H4 (cell line): ENCODE measurements at regions not wholly inside any gene's neighbourhood (a gene's known extent, or its start where the extent isn't known, plus 50 kb on each side); places are given as distances from the start of the nearest gene placed in this dataset.

Experiments
- DNase-seq: peaks from one replicate; pipeline ENCODE4 v3.0.0-alpha.2; 2015; ENCODE audit warnings: low spot score

DNA sequence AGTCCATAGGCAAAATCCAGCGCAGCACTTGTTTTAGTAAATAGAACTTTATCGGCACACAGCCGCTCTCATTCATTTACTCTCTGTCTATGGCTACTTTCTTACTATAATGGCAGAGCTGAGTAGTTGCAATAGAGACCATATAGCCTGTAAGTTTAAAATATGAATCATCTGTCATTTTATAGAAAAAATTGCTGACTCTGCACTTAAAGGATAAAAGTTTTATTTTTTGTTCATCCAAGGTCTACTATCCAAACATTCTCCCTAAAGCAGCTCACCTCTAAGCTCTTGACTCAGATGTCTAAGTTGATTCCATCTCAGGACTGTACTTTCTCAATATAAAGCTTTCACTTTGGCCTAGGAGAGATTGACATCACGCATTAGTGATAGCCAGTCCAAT is 825.7 kb downstream of the OLFM4 start:
- DNase-seq, result no peak

- DNase-seq, result no peak
Observed at GRCh38 chr13:53856573-53857195, 828.1 kb downstream of the OLFM4 start.

- no peak for DNase-seq
Observed at GRCh38 chr13:53863520-53863919, 834.9 kb downstream of the OLFM4 start.

GRCh38 chr13:53873558-53873957 is 844.9 kb downstream of the OLFM4 start:
- no peak for DNase-seq

DNA sequence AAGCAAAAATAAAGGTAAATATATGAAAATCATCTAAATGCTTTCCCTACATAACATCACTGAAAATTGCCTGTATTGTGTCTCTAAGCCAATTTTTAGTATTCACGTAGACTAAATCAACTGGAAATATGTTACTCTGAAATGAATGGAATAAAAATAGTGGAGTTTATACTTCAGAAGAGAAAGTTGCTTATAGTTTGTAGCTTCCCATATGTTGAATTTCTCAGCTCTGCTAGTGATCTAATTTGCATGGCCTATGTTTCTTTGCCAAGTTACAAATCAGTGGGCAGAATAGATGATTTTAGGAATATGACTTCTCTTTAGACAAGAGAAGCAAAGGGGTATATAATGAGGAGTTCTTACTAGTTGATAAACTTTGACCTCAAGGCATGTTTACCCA is 850.2 kb downstream of the OLFM4 start:
- DNase-seq, result no peak

DNA sequence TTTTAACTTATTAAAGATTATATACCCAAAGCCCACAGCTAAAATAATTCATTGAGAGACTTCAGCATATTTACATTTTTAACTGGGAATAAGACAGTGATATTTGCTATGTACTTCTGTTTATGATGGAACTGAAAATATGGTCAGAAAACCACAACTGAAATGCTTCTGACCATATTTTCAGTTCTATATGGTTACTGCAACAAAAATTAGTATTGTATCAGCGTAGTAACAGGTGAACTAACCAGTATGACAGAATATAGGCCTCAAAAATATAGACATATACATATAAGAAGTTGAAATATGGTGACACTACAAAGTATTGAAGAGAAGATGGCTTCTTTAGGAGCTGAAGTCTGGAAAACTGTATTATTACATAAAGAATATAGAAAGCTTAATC is 857.4 kb downstream of the OLFM4 start:
- no peak for DNase-seq

DNA sequence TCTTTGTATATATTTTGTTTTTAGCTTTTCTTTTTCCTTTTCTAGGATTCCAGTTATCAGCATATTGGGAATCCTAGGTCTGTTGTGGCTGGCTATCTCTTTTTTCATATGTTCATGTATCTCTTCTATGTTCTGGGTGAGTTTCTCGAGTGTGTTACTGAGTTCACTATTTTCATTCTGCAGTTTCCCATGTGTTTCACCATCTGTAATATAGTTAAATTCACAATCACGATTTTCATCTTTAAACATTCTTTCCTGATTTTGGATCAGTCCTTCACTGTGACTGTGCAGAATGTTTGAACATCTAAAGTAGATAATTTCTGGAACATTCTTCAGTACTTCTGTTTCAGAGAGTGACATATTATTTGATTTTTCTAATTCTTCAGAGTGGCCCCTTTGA is 862.1 kb downstream of the OLFM4 start:
- no peak for DNase-seq

DNA sequence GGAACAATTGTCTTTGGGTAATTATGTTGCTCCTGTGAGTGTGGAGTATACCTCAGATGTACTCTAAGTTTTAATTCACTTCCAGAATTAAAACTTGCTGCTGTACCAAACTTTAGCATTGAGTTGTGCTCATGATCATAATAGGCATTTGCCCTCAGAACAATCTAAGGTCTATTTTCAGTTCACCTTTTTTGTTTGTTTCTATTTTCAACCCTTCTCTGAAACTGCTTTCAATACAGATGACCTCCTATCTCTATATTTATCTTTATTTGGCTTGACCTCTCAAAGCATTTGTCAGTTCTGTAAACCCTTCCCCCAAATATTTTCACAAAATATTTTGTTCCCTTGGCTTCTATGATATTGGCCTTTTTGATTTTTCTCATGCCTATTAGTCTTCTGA is 873.0 kb downstream of the OLFM4 start:
- DNase-seq, result no peak

DNA sequence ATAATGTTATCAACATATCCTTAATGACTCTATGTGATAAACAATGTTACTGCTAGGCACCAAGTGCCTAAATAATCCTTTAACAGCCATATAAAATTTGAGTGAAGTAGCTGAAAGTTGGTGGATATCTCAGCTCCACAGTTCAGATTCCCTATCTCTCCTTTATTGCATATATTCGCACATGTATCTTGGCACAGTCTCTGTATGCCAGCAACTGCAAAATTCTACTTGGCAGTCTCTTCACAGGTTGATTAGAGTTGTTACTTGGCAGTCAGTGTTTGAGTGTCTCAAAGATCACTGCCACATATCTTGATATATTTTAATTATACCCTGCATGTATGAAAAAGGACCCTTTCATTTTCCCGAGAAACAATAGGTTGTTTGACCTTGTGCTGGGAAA is 879.3 kb downstream of the OLFM4 start:
- DNase-seq, result no peak

DNA sequence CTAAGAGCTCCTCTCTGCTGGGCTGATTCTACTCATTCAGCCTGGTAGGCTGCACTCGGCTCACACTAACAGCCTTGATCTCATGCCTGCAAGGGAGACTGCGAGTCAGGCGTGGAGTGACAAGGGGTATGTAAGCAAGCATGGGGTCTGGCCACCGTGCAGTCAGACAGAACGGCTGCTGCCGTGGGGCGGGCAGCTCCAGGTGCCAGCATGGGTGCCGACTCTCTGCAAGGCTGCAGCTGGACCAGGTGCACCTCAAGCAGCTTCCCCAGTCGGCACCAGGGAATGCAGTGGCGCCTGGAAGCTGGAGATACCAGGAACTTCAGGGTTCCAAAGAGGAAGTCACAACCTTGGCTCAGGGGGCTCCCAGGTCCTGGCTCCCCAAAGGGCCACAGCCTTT is 892.3 kb downstream of the OLFM4 start:
- DNase-seq, result no peak

DNA sequence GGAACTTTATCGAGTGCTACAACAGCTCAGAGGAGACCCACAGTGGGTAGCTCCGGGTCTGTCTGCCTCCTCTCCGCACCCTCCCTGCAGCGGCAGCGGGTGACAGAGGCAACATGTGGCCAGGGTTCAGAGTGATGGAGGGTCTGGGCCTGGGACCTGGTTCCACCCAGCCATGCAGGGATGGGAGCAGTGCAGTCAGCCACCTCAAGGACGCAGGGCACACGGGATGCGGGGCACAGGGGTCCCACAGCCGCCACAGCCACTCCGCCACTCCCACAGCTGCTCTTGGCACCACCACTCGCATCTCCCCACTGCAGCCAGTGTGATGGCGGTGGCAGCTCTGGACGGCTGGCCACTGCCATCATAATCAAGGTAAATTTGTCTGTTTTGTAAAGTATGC is 892.9 kb downstream of the OLFM4 start:
- no peak for DNase-seq

- no peak for DNase-seq
Observed at GRCh38 chr13:53941588-53942190, 913.1 kb downstream of the OLFM4 start.

DNA sequence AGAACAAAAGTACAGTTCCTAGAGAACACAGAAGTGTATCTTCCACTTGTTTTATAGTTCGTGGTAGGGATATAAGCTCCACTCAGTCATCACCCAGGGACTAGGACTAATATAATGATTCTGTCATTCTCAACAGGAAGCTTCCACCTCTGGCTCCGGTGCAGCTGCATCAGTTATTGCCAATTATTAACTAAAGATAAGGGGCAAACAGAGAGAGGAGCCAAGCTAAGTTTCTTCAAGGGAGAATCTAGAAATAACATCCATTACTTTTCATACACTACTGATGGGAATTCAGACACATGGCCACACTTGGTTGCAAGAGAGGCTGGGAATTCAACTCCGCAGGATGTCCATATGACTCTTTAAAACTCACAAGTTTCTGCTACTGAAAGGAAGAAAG is 917.9 kb downstream of the OLFM4 start:
- no peak for DNase-seq

DNA sequence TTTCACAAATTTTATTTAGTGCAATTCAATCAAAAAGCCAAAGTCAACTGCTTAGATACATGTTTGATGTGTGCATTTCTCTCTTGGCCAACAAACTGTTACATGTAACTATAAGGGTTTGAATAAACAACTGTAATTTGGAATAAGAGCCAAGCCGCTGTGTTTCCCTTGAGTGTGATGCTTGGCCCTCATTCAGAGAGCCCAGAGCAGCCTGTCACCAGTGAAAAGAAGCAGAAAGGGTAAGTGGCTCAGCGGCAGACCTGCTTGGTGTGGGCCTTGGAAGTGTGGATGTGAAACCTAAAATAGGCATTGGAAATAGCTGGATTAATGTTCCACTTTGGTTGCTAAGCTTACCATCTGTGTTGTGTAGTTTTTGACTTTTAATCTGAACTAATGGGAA is 924.6 kb downstream of the OLFM4 start:
- DNase-seq, result no peak
